SK-N-MC (cell line): ENCODE measurements at regions not wholly inside any gene's neighbourhood (a gene's known extent, or its start where the extent isn't known, plus 50 kb on each side); places are given as distances from the start of the nearest gene placed in this dataset.

Experiments used
- EZH2 ChIP-seq: fragments of 200-600 bp; sonication (generic); IDR thresholded peaks from one replicate; pipeline ENCODE4 v1.6.1; 2017; ENCODE audit warnings: antibody characterized with exemption
- FOXP2 ChIP-seq: optimal IDR thresholded peaks from 2 replicates; pipeline ENCODE3; 2011; ENCODE audit warnings: mild to moderate bottlenecking, moderate library complexity; ENCODE audit not compliant: insufficient read depth; ENCODE audit errors: extremely low read length, control extremely low read depth
- POLR2AphosphoS5 ChIP-seq: IDR thresholded peaks from 2 replicates; pipeline ENCODE4 v1.6.1; 2012; ENCODE audit warnings: mild to moderate bottlenecking, low read depth, low read length, borderline replicate concordance

DNA sequence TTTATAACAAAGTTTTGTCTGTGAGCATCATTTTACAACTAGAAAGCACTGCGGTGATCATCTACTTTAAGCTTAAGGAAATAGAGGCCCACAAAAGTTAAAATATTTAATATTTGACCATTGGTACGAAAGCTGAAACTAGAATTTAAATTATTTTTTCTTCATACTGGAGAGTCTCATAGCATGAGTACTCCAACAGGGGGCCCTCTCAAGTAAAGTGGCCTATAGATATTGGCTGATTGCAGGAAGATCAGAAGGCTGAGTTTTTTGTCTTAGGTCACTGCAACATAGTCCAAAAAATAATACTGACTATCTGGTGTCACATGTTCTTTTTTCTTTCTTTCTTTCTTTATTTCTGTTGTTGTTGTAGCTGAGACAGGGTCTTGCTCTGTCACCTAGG, 75.3 kb upstream of the ZDHHC17 start:
- TF ChIP-seq POLR2AphosphoS5 (no peak), EZH2 (no peak), FOXP2 (no peak)
